ENCODE measurements at regions not wholly inside any gene's neighbourhood (a gene's known extent, or its start where the extent isn't known, plus 50 kb on each side); places are given as distances from the start of the nearest gene placed in this dataset.

DNA sequence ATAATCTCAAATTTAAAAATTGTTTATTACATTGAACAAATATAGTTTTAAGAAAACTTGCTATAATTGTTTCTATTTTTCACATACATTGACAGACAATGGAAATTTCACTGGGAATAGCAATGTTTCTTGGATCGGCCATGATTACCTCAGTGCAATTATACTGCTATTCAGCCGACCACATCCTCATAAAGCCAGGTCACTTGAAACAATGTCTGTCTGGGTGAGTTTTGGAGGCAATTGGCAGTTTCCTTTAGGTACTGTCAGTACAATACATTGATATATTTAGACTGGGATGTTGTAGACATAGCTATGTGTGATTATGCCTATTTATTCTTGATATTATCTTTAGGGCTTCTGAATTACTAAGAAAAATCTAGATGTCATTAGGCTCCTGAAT lies 89.5 kb upstream of the VEGFC start:
- dilution Hi-C loops (cut with MboI; ENCODE audit: extremely low pct_ligation_motif_present, low sequenced_read_pairs), result no loop called here
- CTCF ChIA-PET, result interaction anchor here (0.9 to 4.0 kb wide), 5 partner anchors 14 to 165 kb away, joined by 3 to 28 read pairs (median 3); partner anchors contain the start of gene VEGFC

More for the DNA sequence above, 89.5 kb upstream of the VEGFC start:
- POLR2A ChIA-PET, result no interaction called here
- Histone ChIP-seq H3K36me3 (ENCODE audit: control insufficient read depth in 2 of 2, extremely low read depth in 1 of 2, insufficient read depth in 2 of 2, low read length in 2 of 2) (no peaks in the 10 kb centered on the region), H2AFZ (ENCODE audit: low read depth, low read length) (peak overlapping the region; percentile 47), H3K79me2 (ENCODE audit: control insufficient read depth, insufficient read depth, low read length) (no peaks in the 10 kb centered on the region), H3K4me2 (ENCODE audit: insufficient read depth, low read length) (peak overlapping the region; percentile 85), H3K4me1 (ENCODE audit: control insufficient read depth, extremely low read depth, insufficient read depth, low read length) (peaks cover 35% of the 10 kb centered on the region), H3K27ac (ENCODE audit: insufficient read depth, low read depth, low read length) (peak overlapping the region; percentile 58), H3K9ac (replicated peaks; ENCODE audit: extremely low read depth, insufficient read depth, low read length) (no peak overlapping the region), H3K9me3 (replicated peaks; ENCODE audit: control insufficient read depth, insufficient read depth, low read length) (no peaks in the 10 kb centered on the region), H3K27me3 (ENCODE audit: control insufficient read depth in 2 of 2, insufficient read depth in 2 of 2, low read length in 2 of 2) (no peaks in the 10 kb centered on the region), H4K20me1 (replicated peaks; ENCODE audit: control insufficient read depth, extremely low read depth, insufficient read depth, low read length) (no peaks in the 10 kb centered on the region), H3K9me1 (replicated peaks; ENCODE audit: control insufficient read depth, extremely low read depth, insufficient read depth, low read length) (no peaks in the 10 kb centered on the region), H3K4me3 (replicated peaks in 1 of 3; ENCODE audit: insufficient read depth in 1 of 3, low read depth in 1 of 3, low read length in 3 of 3) (no peak overlapping the region)
- FAIRE-seq (peak; percentile 15), DNase-seq (ENCODE audit: low read depth, low spot score) (peak; percentile 23)
- intact Hi-C loops (cut with micrococcal nuclease), result loop anchor here (2.0 kb wide), 1 partner anchor 43 kb away; no protein-coding TSS in a partner anchor
- TF ChIP-seq GATA2 (IDR thresholded peaks at IDR 0.05; ENCODE audit: insufficient read depth, insufficient read length, low read depth, low read length), result no peak
- no peak for TF ChIP-seq JUN (IDR thresholded peaks at IDR 0.05; ENCODE audit: borderline replicate concordance, insufficient read depth, insufficient read length, low read depth)
- TF ChIP-seq, protein P1, sequence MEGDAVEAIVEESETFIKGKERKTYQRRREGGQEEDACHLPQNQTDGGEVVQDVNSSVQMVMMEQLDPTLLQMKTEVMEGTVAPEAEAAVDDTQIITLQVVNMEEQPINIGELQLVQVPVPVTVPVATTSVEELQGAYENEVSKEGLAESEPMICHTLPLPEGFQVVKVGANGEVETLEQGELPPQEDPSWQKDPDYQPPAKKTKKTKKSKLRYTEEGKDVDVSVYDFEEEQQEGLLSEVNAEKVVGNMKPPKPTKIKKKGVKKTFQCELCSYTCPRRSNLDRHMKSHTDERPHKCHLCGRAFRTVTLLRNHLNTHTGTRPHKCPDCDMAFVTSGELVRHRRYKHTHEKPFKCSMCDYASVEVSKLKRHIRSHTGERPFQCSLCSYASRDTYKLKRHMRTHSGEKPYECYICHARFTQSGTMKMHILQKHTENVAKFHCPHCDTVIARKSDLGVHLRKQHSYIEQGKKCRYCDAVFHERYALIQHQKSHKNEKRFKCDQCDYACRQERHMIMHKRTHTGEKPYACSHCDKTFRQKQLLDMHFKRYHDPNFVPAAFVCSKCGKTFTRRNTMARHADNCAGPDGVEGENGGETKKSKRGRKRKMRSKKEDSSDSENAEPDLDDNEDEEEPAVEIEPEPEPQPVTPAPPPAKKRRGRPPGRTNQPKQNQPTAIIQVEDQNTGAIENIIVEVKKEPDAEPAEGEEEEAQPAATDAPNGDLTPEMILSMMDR (IDR thresholded peaks at IDR 0.05; ENCODE audit: extremely low read depth in 1 of 2, insufficient read depth in 1 of 2, low read depth in 1 of 2, low read length in 2 of 2), result no peak
- no peak for TF ChIP-seq EZH2 (IDR thresholded peaks at IDR 0.05; ENCODE audit: borderline replicate concordance, low read depth, low read length, severe bottlenecking)
- TF ChIP-seq, protein P2, sequence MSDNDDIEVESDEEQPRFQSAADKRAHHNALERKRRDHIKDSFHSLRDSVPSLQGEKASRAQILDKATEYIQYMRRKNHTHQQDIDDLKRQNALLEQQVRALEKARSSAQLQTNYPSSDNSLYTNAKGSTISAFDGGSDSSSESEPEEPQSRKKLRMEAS (IDR thresholded peaks at IDR 0.05; ENCODE audit: insufficient read depth, insufficient read length), result no peak
- no peak for TF ChIP-seq FOS (IDR thresholded peaks at IDR 0.05; ENCODE audit: borderline replicate concordance, insufficient read depth, low read length)
- no peak for TF ChIP-seq MYC (IDR thresholded peaks at IDR 0.05; ENCODE audit: low read depth, low read length)
- no peak for TF ChIP-seq POLR2AphosphoS5 (IDR thresholded peaks at IDR 0.05; ENCODE audit: insufficient read depth, low read depth, low read length)
- no peak for TF ChIP-seq POLR2A (IDR thresholded peaks at IDR 0.05; ENCODE audit: low read depth, low read length)
- BruUV-seq (replicated peaks), result no TSS peak
